HepG2 (cell line): ENCODE measurements at regions not wholly inside any gene's neighbourhood (a gene's known extent, or its start where the extent isn't known, plus 50 kb on each side); places are given as distances from the start of the nearest gene placed in this dataset.
"Not testable (repeated sequence)": the region's sequence is repeated elsewhere in the genome, so short reads cannot be mapped to it uniquely, and the experiment has no call there.

Experiments used
- ATAC-seq: fragments of 200-7000 bp; cut with Tn5 transposase; 3 replicates; pipeline ENCODE4 v1.9.1; 2020; ENCODE audit warnings: mild to moderate bottlenecking, moderate library complexity
- BruUV-seq: library from RNA; stranded (reverse); fragments of 400-500 nt; replicated peaks from 2 replicates; lab custom pipeline; 2021; lab: Mats Ljungman, UMichigan
- CTCF ChIA-PET: fragments of 300-600 bp; formaldehyde crosslinking; extraction: SDS; loops from one replicate; lab custom pipeline; 2021; ENCODE audit warnings: low total read pairs, inconsistent platforms, low intra/inter-chr PET ratio; lab: Yijun Ruan, JAX
- POLR2A ChIA-PET: fragments of 350-600 bp; sonication (Branson Sonifier 250); formaldehyde crosslinking; loops from one replicate; lab custom pipeline; 2020; ENCODE audit warnings: antibody characterized with exemption, inconsistent platforms; lab: Yijun Ruan, JAX
- DNase-seq: peaks from one replicate; pipeline ENCODE4 v3.0.0-alpha.2; 2015; ENCODE audit warnings: low spot score
- FAIRE-seq: peaks from 3 replicates; lab custom pipeline; 2011; peaks lifted over from hg19 to GRCh38; lab: Jason Lieb, UNC
- H2AFZ ChIP-seq: one replicate; pipeline ENCODE4 v1.6.1; 2011; ENCODE audit warnings: low read length, inconsistent platforms
- H3K27ac ChIP-seq: fragments of 300-600 bp; 3 replicates; pipeline ENCODE4 v1.8.0; 2011; ENCODE audit warnings: mixed run types, mild to moderate bottlenecking, mixed read lengths, low read length, inconsistent platforms; ENCODE audit not compliant: insufficient read depth; ENCODE audit errors: extremely low read length
- H3K27me3 ChIP-seq, 2 experiments: fragments of 200-600 bp in 1 of 2; 2 replicates in 1 of 2; 3 replicates in 1 of 2; pipeline versions ENCODE4 v1.6.0 to v1.8.0; 2011; ENCODE audit warnings: low read length in 2 of 2, mild to moderate bottlenecking in 2 of 2, moderate library complexity in 2 of 2, inconsistent platforms in 1 of 2; ENCODE audit not compliant: insufficient read depth in 2 of 2, control insufficient read depth in 1 of 2
- H3K36me3 ChIP-seq, 2 experiments: fragments of 200-600 bp in 1 of 2; replicated peaks in 1 of 2; 2 replicates in 1 of 2; 3 replicates in 1 of 2; pipeline versions ENCODE4 v1.5.1 to v1.8.0; 2011; ENCODE audit warnings: low read length in 2 of 2, inconsistent platforms in 1 of 2; ENCODE audit not compliant: insufficient read depth in 2 of 2, control insufficient read depth in 1 of 2
- H3K4me1 ChIP-seq: 2 replicates; pipeline ENCODE4 v1.5.1; 2012; ENCODE audit warnings: low read length, inconsistent platforms; ENCODE audit not compliant: insufficient read depth
- H3K4me2 ChIP-seq: 2 replicates; pipeline ENCODE4 v1.6.0; 2011; ENCODE audit warnings: low read depth, low read length, inconsistent platforms
- H3K4me3 ChIP-seq, 3 experiments: fragments of 200-600 bp in 1 of 3; sonication (generic), shearing (Covaris generic) in 1 of 3; replicated peaks in 1 of 3; 2 replicates each; pipeline ENCODE4 v1.5.1; 2011 to 2016; ENCODE audit warnings: low read length in 3 of 3, inconsistent platforms in 2 of 3, low read depth in 2 of 3, mild to moderate bottlenecking in 2 of 3, control low read depth in 1 of 3, mixed read lengths in 1 of 3; ENCODE audit not compliant: insufficient read depth in 1 of 3
- H3K79me2 ChIP-seq: one replicate; pipeline ENCODE4 v1.6.1; 2011; ENCODE audit warnings: low read length, inconsistent platforms; ENCODE audit not compliant: insufficient read depth
- H3K9ac ChIP-seq: 2 replicates; pipeline ENCODE4 v1.6.0; 2011; ENCODE audit warnings: mild to moderate bottlenecking, low read depth, low read length, inconsistent platforms; ENCODE audit not compliant: insufficient read depth
- H3K9me3 ChIP-seq: 2 replicates; pipeline ENCODE4 v1.5.1; 2012; ENCODE audit warnings: mild to moderate bottlenecking, low read length
- H4K20me1 ChIP-seq: 2 replicates; pipeline ENCODE4 v1.6.0; 2011; ENCODE audit warnings: inconsistent platforms, mild to moderate bottlenecking, low read length, moderate library complexity; ENCODE audit not compliant: insufficient read depth
- CEBPB ChIP-seq: IDR thresholded peaks from 2 replicates; pipeline ENCODE4 v1.6.1; 2011; ENCODE audit warnings: low read depth, low read length, improper control_type of control experiment, borderline replicate concordance
- FOXA3 ChIP-seq: IDR thresholded peaks from 2 replicates; pipeline ENCODE4 v1.6.1; 2016; ENCODE audit warnings: missing genetic modification reagents, missing compliant biosample characterization
- KMT2A ChIP-seq: sonication (generic); formaldehyde crosslinking; IDR thresholded peaks from 2 replicates; pipeline ENCODE4 v1.4.0; 2020; ENCODE audit warnings: missing genetic modification reagents
- WGBS: methylation state at CpG from one replicate; pipeline ENCODE4 v1.1.6; 2017; ENCODE audit warnings: low lambda C conversion rate; 5-methylcytosine and 5-hydroxymethylcytosine counted together
- in situ Hi-C: cut with HindIII; loops from 2 replicates; pipeline ENCODE4 v1.10.0; 2017; ENCODE audit warnings: low pct_unique_long_range_greater_than_20kb; ENCODE audit not compliant: extremely low pct_ligation_motif_present
- intact Hi-C: fragments of 100-400 bp; cut with micrococcal nuclease; formaldehyde crosslinking; loops from one replicate; pipeline ENCODE4 v1.10.0; 2022; ENCODE audit not compliant: unreplicated experiment
- TF ChIP-seq, protein P1 (sequence below): sonication (generic); formaldehyde crosslinking; IDR thresholded peaks from 2 replicates; pipeline ENCODE4 v1.4.0; 2020; ENCODE audit warnings: missing genetic modification reagents
- TF ChIP-seq, protein P2 (sequence below): sonication (generic); formaldehyde crosslinking; IDR thresholded peaks from 2 replicates; pipeline ENCODE4 v1.4.0; 2020; ENCODE audit warnings: missing genetic modification reagents, borderline replicate concordance

DNA sequence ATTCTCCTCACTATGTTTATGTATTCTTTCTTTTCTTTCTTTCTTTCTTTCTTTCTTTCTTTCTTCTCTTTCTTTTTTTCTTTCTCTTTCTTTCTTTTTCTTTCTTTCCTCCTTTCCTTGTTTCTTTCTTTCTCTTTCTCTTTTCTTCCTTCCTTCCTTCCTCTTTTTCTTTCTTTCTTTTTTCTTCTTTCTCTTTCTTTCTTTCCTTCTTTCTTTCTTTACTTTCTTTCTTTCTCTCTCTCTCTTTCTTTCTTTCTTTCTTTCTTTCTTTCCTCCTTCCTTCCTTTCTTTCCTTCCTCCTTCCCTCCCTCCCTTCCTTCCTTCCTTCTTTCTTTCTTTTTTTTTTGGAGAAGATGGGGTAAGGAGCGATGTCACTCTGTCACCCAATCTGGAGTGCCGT lies 1405.5 kb downstream of the SLITRK5 start (continued):
- TF ChIP-seq, protein P1, sequence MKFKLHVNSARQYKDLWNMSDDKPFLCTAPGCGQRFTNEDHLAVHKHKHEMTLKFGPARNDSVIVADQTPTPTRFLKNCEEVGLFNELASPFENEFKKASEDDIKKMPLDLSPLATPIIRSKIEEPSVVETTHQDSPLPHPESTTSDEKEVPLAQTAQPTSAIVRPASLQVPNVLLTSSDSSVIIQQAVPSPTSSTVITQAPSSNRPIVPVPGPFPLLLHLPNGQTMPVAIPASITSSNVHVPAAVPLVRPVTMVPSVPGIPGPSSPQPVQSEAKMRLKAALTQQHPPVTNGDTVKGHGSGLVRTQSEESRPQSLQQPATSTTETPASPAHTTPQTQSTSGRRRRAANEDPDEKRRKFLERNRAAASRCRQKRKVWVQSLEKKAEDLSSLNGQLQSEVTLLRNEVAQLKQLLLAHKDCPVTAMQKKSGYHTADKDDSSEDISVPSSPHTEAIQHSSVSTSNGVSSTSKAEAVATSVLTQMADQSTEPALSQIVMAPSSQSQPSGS (CRISPR knock-in tag) = no peak
- no peak for TF ChIP-seq KMT2A (CRISPR knock-in tag)

DNA sequence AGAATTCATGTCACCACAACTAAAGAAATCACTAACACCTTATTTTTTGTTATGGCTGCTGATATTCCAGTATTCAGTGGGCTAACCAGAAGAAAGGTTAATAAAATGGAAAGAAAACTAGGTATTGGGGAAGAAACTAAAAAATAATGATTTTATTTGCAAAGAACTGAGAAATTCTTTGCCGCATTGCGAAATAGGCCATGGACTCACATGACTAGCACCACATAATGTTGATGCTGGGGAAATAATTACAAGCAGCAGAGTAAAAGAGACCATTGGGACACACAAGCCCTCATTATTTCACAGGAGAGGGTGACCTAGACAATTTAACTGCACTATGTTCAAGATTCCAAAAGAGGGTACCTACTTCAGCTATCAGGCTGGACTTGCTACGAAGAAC lies 1411.5 kb downstream of the SLITRK5 start:
- H3K4me1 ChIP-seq = no peaks in the 10 kb centered on the region
- no peak overlapping the region for H2AFZ ChIP-seq
- no peak overlapping the region for H3K4me3 ChIP-seq
- ChIA-PET POLR2A (no interaction called here), CTCF (no interaction called here)
- no peaks in the 10 kb centered on the region for H4K20me1 ChIP-seq
- TF ChIP-seq FOXA3 (CRISPR knock-in tag) (no peak), CEBPB (peak; percentile 78)
- no peak overlapping the region for H3K9ac ChIP-seq
- ATAC-seq = no peak
- in situ Hi-C loops = no loop called here
- no peak overlapping the region for H3K27ac ChIP-seq
- H3K4me2 ChIP-seq = no peak overlapping the region
- no peaks in the 10 kb centered on the region for H3K9me3 ChIP-seq
- no peak for FAIRE-seq
- no peak for DNase-seq
- no peaks in the 10 kb centered on the region for H3K27me3 ChIP-seq
- no peaks in the 10 kb centered on the region for H3K79me2 ChIP-seq
- BruUV-seq = no TSS peak
- H3K36me3 ChIP-seq = no peaks in the 10 kb centered on the region
- WGBS = 71% methylated on average over 3 of the region's 3 CpGs
- intact Hi-C loops = no loop called here

DNA sequence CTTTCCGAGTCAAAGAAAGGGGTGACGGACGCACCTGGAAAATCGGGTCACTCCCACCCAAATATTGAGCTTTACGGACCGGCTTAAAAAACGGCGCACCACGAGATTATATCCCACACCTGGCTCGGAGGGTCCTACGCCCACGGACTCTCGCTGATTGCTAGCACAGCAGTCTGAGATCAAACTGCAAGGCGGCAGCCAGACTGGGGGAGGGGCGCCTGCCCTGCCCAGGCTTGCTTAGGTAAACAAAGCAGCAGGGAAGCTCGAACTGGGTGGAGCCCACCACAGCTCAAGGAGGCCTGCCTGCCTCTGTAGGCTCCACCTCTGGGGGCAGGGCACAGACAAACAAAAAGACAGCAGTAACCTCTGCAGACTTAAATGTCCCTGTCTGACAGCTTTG lies 1416.9 kb downstream of the SLITRK5 start:
- in situ Hi-C loops, H3K27ac ChIP-seq, H3K4me1 ChIP-seq, intact Hi-C loops, CTCF ChIA-PET, H3K36me3 ChIP-seq, POLR2A ChIA-PET, DNase-seq, H3K4me2 ChIP-seq, BruUV-seq, H3K4me3 ChIP-seq, H4K20me1 ChIP-seq, H2AFZ ChIP-seq, H3K27me3 ChIP-seq, H3K79me2 ChIP-seq, H3K9ac ChIP-seq, ATAC-seq, FAIRE-seq, H3K9me3 ChIP-seq: not testable (repeated sequence)
- no CpG with 5 or more reads among the region's 16 CpGs for WGBS
- TF ChIP-seq, protein P2, sequence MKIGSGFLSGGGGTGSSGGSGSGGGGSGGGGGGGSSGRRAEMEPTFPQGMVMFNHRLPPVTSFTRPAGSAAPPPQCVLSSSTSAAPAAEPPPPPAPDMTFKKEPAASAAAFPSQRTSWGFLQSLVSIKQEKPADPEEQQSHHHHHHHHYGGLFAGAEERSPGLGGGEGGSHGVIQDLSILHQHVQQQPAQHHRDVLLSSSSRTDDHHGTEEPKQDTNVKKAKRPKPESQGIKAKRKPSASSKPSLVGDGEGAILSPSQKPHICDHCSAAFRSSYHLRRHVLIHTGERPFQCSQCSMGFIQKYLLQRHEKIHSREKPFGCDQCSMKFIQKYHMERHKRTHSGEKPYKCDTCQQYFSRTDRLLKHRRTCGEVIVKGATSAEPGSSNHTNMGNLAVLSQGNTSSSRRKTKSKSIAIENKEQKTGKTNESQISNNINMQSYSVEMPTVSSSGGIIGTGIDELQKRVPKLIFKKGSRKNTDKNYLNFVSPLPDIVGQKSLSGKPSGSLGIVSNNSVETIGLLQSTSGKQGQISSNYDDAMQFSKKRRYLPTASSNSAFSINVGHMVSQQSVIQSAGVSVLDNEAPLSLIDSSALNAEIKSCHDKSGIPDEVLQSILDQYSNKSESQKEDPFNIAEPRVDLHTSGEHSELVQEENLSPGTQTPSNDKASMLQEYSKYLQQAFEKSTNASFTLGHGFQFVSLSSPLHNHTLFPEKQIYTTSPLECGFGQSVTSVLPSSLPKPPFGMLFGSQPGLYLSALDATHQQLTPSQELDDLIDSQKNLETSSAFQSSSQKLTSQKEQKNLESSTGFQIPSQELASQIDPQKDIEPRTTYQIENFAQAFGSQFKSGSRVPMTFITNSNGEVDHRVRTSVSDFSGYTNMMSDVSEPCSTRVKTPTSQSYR = peak; percentile 57; the same call in 1 of the 2 replicates
